Upper lobe of right lung (tissue), 1 donor: ENCODE measurements at regions not wholly inside any gene's neighbourhood (a gene's known extent, or its start where the extent isn't known, plus 50 kb on each side); places are given as distances from the start of the nearest gene placed in this dataset.

Source experiments
- ATAC-seq: fragments of 200-7000 bp; cut with Tn5 transposase; one replicate; pipeline ENCODE4 v1.9.1; 2020; ENCODE audit warnings: mild to moderate bottlenecking, moderate library complexity
- DNase-seq: peaks from one replicate; pipeline ENCODE4 v3.0.0-alpha.2; 2020
- H3K27ac ChIP-seq: fragments of 200-600 bp; one replicate; pipeline ENCODE4 v1.8.0; 2022
- H3K27me3 ChIP-seq: fragments of 200-600 bp; one replicate; pipeline ENCODE4 v1.8.0; 2022; ENCODE audit warnings: mild to moderate bottlenecking
- H3K36me3 ChIP-seq: fragments of 200-600 bp; one replicate; pipeline ENCODE4 v1.8.0; 2022
- H3K4me1 ChIP-seq: fragments of 200-600 bp; one replicate; pipeline ENCODE4 v1.8.0; 2022
- H3K4me3 ChIP-seq: fragments of 200-600 bp; one replicate; pipeline ENCODE4 v1.8.0; 2022; ENCODE audit warnings: mild to moderate bottlenecking
- H3K9me3 ChIP-seq: fragments of 200-600 bp; one replicate; pipeline ENCODE4 v1.8.0; 2022
- intact Hi-C: fragments of 100-400 bp; cut with DNase I; formaldehyde crosslinking; loops from one replicate; pipeline ENCODE4 v1.11.0; 2022
- TF ChIP-seq, protein P1 (sequence below): fragments of 200-600 bp; IDR thresholded peaks from one replicate; pipeline ENCODE4 v1.8.0; 2022; ENCODE audit warnings: antibody characterized with exemption
- donor health status: DM: no; HTN: yes; CAD: no; lungs with severe emphysema.

DNA sequence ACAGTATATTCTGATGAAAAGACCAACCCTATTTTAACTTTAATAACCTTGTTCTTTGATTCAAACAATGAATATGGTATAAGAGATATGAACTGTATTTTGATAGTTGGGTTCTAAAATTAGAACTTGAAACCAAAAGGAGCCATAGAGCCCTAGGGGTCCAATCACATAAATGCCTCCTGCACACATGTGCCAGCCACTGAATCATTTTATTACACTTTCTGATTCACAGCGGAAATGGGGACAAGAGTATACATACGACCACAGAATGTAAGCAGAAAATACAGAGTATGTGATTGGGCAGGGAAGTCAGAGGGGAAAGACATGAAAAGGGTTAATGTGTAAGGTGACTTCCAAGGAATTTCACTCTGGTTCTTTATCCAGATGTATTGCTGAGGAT lies 1000.2 kb downstream of the NR2F1-AS1 start:
- ATAC-seq (no peak), DNase-seq (no peak)
- Histone ChIP-seq H3K4me3 (no peak overlapping the region), H3K4me1 (no peaks in the 10 kb centered on the region), H3K27ac (no peak overlapping the region), H3K9me3 (no peaks in the 10 kb centered on the region), H3K27me3 (no peaks in the 10 kb centered on the region), H3K36me3 (no peaks in the 10 kb centered on the region)
- intact Hi-C loops: no loop called here
- TF ChIP-seq, protein P1, sequence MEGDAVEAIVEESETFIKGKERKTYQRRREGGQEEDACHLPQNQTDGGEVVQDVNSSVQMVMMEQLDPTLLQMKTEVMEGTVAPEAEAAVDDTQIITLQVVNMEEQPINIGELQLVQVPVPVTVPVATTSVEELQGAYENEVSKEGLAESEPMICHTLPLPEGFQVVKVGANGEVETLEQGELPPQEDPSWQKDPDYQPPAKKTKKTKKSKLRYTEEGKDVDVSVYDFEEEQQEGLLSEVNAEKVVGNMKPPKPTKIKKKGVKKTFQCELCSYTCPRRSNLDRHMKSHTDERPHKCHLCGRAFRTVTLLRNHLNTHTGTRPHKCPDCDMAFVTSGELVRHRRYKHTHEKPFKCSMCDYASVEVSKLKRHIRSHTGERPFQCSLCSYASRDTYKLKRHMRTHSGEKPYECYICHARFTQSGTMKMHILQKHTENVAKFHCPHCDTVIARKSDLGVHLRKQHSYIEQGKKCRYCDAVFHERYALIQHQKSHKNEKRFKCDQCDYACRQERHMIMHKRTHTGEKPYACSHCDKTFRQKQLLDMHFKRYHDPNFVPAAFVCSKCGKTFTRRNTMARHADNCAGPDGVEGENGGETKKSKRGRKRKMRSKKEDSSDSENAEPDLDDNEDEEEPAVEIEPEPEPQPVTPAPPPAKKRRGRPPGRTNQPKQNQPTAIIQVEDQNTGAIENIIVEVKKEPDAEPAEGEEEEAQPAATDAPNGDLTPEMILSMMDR: no peak

DNA sequence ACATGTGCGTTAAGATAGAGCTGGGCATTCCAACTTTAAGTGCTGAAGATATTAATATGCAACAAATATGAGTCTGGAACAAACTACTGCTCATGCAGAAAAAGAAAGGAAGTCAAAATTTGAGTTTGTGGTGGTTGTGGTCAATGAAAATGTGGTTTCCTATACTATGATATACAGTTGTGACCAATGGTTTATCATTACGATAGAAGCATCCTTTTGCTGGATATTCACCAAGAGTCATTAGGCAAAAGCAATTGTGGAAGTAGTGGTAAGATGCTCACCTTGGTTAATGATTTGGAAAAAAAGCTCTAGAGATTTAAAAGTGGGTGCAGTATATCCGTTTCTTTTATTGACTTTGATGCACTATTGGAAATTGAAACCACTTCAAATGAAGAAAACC lies 1007.0 kb downstream of the NR2F1-AS1 start:
- no peak overlapping the region for H3K4me3 ChIP-seq
- TF ChIP-seq, protein P1: no peak
- DNase-seq (no peak), ATAC-seq (no peak)
- no peaks in the 10 kb centered on the region for H3K36me3 ChIP-seq
- no peak overlapping the region for H3K27ac ChIP-seq
- no peaks in the 10 kb centered on the region for H3K27me3 ChIP-seq
- no peaks in the 10 kb centered on the region for H3K4me1 ChIP-seq
- H3K9me3 ChIP-seq: no peaks in the 10 kb centered on the region
- intact Hi-C loops: no loop called here

DNA sequence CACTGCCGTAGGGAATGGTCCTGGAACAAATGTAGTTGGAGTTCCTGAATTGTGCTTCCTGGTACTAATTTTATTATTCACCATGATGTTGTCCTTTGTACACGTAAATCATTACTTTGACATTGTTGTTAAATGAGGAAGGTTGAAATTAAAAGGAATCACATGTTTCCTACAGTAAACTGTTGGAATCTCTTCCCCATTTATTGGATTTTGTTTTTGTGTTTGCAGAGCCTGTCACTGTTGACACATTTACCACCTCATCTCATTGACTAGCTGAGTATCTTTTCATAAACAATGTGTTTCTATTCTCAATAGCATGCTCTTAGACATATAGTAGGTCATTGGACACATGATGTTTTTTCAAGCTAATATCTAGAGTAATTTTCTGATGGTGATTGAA lies 1012.5 kb downstream of the NR2F1-AS1 start:
- TF ChIP-seq, protein P1: no peak
- H3K4me1 ChIP-seq: no peaks in the 10 kb centered on the region
- H3K4me3 ChIP-seq: no peak overlapping the region
- no peak for DNase-seq
- no peaks in the 10 kb centered on the region for H3K36me3 ChIP-seq
- ATAC-seq: no peak
- intact Hi-C loops: no loop called here
- no peaks in the 10 kb centered on the region for H3K27me3 ChIP-seq
- H3K27ac ChIP-seq: no peak overlapping the region
- H3K9me3 ChIP-seq: no peaks in the 10 kb centered on the region

DNA sequence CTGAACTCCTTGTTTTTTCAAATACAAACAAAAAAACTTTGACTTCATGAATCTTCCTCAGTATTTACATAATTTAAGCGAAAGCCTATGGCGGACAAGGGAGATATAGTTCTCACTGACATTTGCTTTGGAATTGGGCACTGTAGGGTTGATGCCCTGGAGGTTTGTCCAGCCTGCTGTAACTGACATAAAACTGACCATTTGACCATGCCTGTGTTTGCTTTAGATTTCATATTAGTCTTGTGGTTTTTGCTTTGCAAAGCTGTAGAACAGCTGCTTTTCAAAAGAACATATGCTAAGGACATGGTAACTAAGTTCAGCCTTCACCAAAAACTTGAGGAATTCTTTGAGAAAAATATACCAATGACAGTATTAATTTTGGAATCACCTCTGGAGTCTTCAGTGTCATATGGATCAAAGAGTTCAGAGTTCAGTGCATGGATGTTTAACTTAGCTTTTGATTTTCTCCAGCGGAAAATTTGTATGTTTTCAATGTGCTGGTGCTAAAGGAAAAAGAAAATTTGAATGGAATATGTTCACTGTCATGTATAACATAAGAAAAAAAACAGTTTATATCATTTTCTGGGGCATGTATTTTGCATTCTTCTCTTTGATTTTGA lies 1013.1 kb downstream of the NR2F1-AS1 start:
- intact Hi-C loops: no loop called here
- TF ChIP-seq, protein P1: no peak
- DNase-seq (no peak), ATAC-seq (no peak)
- H3K9me3 ChIP-seq: no peaks in the 10 kb centered on the region
- no peak overlapping the region for H3K27ac ChIP-seq
- H3K4me1 ChIP-seq: no peaks in the 10 kb centered on the region
- no peaks in the 10 kb centered on the region for H3K27me3 ChIP-seq
- no peak overlapping the region for H3K4me3 ChIP-seq
- H3K36me3 ChIP-seq: no peaks in the 10 kb centered on the region

DNA sequence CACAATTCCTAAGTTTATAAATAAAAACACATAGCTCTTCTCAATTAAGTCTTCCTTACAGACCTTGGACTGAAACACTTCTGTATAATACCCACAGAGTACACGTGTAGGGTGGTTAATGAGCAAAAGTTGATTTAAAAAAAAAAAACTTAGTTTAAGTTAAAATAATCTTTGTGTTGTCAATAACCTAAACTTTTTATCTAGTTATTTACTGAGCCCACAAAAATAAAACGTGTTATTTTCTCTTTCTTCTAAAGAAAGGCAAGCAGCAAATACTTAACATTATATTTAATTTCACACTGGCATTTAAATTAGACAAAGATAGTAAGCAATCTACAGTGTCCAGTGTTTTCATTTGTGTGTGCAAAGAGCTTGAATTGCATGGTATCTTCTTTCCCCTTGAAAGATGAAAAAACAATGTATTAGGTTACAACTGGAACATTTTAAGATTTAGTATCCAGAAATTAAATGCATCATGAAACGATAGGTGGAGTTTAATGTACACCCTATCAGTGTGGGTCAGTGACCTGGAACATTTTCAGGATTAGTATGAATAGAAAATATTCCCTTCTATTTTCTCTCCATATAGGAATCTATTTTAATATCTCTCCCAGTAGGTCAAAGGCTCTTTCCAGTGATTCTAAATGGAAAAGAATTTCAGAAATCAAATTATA lies 1014.8 kb downstream of the NR2F1-AS1 start:
- Histone ChIP-seq H3K27me3 (no peaks in the 10 kb centered on the region), H3K36me3 (no peaks in the 10 kb centered on the region), H3K4me1 (no peaks in the 10 kb centered on the region), H3K4me3 (no peak overlapping the region), H3K27ac (no peak overlapping the region), H3K9me3 (no peaks in the 10 kb centered on the region)
- no peak for ATAC-seq
- intact Hi-C loops: no loop called here
- TF ChIP-seq, protein P1: no peak
- no peak for DNase-seq
